HG02981 (cell line): ENCODE measurements at regions not wholly inside any gene's neighbourhood (a gene's known extent, or its start where the extent isn't known, plus 50 kb on each side); places are given as distances from the start of the nearest gene placed in this dataset.

ENCODE experiments used
- ATAC-seq: cut with Tn5 transposase; IDR thresholded peaks from one replicate; pipeline ENCODE4 v1.9.1; 2021; ENCODE audit warnings: mild to moderate bottlenecking, moderate library complexity; ENCODE audit not compliant: unreplicated experiment

DNA sequence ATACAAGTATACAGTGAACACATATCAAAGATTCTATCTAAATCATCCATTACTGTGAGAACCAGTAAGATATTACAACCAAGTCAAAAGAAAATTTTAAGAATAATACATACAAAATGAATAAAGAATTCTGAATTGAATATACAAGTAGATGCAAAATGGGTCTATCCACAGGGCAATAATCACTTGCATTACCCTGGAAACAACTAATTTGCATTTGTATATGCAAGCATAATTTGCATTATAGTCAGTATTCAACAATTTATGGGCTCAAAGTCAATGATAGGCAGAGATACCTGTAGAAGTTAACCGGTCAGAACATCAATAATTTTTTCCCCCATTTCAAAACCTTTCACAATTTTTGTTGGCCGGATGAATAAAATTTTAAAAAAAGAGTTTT, 512.2 kb upstream of the ALCAM start:
- ATAC-seq, result no peak

DNA sequence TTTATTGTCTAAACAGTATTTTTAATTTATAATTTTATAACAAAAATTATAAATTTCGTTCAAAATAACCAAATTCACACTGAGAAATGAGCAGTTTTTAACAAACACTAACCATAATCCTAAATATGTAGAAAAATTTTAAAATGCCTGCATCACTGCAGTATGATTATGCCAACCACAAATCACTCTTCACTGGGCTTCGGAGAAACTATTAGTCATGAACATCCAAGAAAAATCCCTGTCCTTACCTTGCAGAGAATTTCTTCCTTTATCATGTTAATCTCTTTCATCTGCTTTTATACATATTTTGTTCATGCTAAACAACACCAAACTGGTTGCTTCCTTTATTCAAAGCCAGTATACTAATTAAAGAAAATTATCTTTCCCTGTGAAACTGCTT, 511.0 kb upstream of the ALCAM start:
- no peak for ATAC-seq

DNA sequence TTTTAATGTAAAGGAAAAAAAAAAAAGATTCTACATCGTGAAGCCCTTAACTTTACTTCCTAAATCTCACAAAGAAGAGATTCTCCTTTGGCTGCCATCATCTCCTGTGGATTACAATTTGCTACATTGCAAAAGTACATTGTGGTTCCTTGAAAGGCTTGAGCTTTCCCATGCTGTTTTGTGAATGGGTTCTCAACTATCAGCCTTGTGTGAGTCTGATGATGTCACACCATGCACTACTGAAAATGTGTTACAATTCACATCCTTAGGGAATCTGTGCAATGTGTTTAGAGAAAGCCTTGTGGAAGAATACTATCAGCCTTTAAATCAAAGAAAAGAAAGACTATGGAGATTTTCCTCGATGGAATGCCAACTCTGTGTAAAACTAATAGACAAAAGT, 510.0 kb upstream of the ALCAM start:
- no peak for ATAC-seq

DNA sequence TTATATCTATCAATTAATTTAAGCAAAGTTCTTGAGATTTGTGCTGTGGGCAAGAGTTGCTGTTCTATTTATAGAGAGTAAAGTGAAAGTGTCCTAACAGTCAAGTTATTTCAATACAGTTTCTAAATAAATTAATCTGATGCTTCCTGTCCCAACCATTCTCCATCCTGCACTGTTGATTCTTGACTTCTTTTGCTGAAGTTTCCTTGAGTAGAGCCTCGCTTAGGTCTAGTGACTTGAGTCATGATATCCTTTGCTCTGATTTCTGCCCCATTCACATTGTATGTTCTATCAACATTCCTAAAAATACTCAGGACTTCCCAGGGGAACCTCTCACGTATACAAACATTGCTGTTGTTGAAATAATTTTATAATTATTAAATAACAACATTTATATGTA, 498.4 kb upstream of the ALCAM start:
- no peak for ATAC-seq

DNA sequence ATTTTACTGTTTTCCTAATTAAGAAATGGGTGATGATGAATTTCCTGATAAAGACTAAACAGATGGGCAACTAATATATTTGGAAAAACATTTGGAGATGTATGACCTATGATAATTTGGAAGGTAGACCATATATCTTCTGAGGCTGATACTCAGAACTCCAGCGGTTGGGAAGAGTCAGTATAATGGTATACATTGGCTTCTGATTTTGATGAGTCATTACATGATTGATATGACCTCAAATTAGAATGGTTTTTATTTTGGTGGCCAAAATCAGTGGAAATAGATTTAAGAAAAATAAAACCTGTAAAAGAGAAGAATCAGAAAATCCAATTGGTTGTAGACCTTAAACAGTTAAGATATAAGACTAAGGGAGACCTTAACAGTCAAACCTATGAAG, 496.4 kb upstream of the ALCAM start:
- no peak for ATAC-seq

DNA sequence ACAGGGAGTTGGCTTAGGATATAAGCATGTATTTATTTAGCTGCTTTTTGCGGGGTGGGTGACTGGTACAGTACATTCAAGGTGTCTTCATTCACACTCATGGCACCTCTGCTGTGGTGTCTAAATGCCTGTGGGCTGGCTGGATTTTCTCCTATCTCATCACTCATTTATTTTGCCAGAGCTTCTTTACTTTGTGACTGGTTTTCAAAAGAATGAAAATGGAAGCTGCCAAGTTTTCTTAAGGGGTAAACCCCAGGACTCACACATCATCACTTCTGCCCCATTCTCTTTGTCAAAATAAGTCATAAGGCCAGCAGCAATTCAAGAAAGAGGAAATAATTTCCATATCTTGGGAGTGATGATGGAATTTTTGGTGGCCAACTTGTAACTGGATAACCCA, 493.4 kb upstream of the ALCAM start:
- ATAC-seq, result no peak

DNA sequence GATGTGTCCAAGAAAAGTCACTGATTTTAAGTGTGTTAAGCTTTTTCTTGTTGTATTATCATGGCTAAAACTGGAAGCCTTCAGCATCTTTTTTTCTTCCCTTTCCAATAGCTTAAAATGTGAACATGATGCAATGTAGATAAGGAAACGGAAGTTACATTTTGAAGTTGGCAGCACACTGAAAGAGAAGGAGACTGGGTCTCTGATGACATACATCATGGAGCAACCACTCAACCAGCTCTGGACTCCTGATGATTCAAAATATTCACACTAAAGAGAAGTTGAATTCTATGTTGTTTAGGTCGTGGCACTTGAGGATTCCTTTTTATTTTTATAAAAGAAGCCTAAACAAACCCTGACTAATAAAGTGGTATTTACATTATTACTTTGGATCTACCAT, 488.3 kb upstream of the ALCAM start:
- no peak for ATAC-seq

DNA sequence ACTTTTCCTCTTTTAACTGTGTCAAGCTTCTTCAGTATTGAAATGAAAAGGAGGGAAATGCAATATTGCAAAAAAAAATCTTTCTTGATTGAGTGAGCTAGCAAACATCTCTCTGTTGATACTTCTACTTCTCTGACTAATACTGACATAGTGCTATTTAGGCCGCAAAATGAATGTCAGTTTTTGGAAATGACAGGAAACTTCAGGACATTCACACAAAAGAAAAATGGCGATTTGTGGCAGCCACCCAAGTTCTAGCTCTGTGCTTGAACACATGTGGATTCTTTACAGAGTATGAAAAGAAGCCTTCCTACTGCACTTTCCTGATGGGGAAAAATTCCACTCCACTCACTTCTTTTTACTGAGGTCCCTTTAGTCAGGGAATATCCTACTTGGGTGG, 486.8 kb upstream of the ALCAM start:
- ATAC-seq, result no peak

DNA sequence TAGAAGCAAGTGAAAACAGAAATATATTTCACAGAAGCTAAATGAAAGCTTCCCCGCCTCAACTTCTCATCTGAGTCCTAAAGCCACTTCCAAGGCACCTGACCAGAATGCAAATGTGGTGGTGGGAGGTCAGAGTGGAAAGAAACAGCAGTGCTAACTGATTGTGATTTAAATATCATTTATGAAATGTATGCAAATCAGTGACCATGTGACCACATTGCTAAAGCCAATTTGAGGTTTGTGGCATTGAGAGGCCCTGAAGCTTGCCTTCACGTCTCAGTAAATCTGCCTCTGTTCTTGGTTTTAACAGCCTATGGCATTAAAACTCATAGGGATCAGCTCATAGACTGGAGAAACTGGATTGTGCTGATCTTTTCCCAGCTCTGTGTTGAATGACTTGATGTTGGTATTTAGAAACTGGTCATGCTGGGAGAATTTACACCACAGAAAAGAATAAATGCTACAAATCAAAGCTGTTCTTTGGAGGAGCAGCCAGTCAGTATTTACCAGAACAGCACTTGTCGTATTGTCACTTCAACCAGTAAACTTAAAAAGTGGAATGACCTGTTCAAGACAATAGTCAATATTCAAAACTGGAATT, 481.4 kb upstream of the ALCAM start:
- peak; percentile 54 for ATAC-seq

DNA sequence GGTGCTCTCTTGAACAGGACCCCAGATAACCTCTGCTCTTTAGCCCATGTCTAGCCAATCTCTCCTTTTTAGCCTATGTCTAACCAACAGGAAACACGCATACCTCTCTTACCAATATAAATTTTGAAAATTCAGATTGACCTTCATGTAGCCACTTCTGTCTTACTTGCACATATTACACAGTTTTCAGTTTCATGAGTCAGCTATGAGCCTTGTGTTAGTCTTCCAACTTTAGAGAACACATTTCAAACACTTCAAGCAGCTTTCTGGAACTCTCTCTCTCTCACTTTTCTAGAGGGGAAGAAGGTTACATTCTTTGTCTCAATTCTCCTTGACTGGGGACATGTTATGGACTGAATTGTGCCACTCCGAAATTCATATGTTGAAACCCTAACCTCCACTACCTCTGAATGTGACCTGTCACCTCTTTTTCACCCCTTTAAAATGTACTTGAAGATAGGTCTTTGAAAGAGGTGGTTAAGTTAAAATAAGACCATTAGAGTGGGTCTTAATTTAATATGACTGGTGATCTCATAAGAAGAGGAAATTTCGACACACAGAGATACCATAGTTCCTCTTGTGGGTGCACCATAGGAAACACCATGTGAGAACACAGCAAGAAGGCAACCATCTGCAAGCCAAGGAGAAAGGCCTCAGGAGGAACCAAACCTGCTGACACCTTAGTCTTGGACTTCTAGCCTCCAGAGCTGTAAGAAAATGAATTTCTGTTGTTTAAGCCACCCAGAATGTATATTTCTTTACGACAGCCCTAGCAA, 480.3 kb upstream of the ALCAM start:
- no peak for ATAC-seq

DNA sequence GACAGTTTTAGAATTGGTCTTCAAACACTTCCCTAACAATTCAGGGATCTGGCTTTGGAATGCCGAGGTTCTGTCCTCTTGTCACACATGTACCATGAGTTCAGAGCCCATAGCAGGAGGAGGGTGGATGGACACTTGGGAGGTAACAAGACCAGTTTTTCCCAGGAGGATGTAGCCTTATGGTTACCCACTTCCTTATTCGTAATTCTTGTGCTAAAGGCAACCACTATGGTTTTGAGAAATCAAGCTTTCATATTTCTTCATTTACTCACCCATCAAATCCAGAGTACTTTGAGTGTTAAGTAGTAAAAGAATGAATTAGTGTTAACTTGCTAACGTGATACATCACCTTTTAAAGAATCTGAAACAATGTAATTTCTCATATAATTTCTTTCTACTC, 479.6 kb upstream of the ALCAM start:
- no peak for ATAC-seq

DNA sequence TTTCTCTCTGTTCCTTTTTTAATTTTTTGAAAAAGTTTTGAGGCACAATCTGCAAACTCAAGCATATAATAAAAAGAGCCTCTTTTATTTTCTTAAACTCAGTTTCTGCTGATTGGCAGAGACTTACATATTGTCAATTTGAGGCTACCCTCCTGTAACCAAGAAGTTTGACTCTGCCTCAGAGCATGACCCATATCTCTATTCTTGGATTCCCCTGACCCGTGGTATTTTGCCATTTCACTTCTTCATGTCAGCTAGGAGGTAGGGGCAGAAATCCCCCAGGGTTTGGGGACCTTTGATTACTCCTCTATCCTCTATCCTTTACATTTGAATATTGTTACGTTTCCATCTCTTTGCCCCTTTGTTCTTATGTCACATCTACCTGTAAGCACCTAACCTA, 479.1 kb upstream of the ALCAM start:
- no peak for ATAC-seq

DNA sequence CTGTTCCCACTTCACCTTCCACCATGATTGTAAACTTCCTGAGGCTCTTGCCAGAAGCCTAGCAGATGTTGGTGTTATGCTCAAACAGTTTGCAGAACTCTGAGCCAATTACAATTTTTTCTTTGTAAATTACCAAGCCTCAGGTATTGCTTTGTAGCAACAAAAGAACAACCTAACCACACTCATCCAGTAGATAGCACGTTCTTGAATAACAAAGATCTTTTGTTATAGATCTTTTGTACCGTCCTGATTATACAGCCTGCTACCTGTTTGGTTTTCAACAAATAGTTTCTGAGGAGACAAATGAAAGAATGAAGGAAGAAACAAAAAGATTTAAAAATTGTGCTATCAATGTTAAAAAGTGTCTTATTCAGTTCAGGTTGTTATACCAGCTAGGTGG, 474.7 kb upstream of the ALCAM start:
- ATAC-seq, result no peak

DNA sequence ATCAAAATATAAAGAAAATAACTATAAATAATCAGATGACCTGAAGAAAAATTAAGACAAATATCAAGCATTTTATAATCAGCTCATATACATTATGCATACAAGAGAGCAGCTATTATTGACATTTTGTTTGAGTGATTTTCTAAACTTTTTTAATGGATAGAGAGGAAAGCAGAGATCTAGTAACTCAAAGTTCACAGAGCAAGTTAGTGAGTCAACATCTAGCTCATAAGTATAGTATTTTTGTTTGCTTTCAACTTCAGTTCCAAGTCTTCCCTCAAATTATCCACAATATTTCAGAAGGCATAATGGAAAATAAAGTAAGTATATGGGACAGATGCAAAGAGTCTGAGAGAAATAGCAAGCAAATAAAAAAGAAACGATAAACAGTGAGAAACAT, 470.1 kb upstream of the ALCAM start:
- no peak for ATAC-seq

DNA sequence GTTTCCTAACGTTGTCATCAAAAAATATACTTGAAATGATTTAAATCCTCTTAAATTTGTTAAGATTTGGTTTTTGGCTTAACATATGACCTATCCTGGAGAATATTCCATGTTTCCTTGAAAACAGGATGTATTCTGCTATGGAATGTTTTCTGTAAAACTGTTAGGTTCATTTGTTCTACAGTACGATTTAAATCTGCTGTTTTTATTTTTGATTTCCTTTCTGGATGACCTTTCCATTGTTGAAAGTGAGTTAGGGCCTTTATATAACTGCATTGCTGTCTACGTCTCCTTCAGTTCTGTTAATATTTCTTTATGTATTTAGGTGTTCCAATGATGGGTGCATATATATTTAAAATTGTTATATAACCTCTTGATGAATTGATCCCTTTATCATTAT, 465.3 kb upstream of the ALCAM start:
- ATAC-seq, result no peak

DNA sequence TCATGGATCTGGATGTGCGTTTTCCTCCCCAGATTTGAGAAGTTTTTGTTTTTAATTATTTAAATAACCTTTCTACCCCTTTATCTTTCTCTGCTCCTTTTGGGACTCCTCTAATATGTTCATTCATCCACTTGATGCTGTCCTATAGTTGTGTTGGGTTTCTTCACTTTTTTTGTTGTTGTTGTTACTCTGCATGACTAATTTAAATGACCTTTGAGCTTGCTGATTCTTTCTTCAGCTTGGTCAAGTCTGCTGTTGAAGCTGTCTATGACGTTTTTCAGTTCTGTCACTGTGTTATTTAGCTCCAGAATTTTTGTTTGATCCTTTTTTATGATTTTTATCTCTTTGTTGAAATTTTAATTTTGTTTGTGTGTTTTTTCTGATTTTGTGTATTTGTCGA, 463.6 kb upstream of the ALCAM start:
- no peak for ATAC-seq

DNA sequence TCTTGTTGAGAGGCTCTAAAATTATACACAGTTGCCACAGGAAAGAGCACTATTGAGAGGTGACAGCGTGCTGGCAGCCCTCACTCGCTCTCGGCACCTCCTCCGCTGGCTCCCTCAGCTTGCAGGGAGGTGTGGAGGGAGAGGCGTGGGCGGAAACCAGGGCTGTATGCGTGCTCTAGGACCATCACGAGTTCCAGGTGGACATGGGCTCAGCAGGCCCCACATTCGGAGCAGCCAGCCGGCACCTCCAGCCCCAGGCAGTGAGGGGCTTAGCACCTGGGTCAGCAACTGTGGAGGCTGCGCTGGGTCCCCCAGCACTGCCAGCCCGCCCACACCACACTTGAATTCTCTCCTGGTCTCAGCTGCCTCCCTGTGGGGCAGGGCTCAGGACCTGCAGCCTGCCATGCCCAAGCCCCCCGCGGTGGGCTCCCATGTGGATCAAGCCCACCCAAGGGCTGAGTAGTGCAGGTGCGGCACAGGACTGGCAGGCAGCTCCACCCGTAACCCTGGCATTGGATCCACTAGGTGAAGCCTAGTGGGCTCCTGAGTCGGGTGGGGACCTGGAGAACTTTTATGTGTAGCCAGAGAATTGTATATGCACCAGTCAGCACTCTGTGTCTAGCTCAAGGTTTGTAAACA, 460.6 kb upstream of the ALCAM start:
- ATAC-seq, result no peak

DNA sequence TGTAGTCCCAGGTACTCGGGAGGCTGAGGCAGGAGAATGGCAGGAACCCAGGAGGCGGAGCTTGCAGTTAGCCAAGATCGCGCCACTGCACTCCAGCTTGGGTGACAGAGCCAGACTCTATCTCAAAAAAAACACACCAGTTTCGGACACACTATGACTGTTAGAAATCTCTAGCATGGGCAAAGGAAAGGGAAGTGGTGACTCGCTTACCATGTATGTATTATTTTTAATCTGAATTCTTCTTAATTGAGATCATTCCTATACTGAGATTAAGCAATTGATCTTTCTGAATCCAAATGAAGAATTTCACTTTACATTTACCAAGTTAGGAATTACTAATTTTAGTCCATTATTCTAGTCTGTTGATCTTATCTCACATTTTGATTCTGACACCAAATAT, 459.2 kb upstream of the ALCAM start:
- no peak for ATAC-seq

DNA sequence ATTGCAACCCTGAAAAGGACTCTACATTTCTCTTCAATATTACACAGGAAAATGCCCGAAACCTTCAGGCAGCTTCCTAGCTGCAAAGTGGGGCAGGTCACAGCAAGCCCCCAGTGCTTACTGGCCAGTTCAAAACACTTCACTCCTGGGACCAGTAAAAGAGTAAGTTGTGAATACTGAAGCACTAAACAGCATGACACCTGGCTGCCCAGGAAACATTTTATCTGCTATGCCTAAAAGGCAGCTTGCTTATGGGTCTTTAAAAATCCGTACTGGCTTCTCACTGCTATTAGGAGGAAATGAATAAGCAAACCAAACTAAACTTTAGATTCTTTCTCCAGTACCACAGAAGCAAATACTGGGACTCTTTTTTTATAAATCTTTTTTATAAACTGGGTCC, 457.9 kb upstream of the ALCAM start:
- no peak for ATAC-seq

DNA sequence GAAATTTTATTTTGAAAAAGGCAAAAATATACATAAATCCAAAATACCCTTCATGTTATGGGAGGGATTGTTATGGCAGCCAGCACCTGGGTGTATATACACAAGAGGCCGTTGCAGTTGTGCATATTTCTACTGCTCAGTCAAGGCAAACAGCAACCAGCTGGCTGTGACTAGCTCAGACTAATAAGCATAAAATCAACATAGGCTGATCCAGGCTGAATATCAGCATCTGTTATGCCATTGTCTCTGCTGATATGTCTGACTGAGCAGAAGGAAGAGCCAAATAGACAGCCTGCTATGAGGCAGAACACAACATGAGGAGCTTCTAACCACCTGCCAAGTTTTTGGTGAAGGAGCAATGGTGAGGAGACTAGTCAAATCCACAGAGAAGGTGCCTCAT, 457.5 kb upstream of the ALCAM start:
- no peak for ATAC-seq

DNA sequence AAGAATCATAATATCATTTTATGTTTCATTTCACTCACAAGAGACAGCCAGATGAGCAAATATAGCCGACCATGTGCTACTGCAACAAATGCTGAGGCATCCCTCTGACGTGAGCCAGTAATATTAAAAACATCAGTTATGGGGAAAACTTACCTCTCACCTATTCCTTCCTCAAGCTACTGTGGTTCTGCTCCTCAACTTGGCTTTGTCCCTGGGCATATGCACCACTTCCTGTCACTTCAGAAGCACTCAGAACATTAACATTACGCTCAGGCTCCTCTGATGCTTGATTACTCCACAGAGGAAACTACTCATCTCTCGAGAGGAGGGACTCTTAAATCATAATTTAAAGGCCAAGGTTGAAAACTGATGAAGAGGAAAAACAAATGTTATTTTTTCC, 457.0 kb upstream of the ALCAM start:
- ATAC-seq, result no peak

DNA sequence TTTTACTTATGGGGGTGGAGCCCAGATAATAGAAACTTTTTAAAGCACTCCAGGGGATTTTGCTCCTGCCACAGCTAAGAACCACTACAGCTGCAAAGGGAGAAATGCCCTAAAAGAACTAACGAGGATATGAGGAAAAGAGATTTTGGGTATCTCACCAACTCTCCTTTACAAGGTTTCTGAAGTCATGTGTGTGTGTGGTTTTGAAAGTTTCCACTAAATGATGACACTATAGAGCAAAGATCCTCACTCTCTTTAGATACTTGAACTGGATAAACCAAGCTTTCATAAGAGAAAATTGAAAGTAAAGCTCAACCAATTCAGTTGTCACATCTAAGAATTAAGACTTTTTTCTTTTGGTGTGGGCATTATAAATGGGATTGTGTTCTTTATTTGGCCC, 455.3 kb upstream of the ALCAM start:
- ATAC-seq, result no peak

DNA sequence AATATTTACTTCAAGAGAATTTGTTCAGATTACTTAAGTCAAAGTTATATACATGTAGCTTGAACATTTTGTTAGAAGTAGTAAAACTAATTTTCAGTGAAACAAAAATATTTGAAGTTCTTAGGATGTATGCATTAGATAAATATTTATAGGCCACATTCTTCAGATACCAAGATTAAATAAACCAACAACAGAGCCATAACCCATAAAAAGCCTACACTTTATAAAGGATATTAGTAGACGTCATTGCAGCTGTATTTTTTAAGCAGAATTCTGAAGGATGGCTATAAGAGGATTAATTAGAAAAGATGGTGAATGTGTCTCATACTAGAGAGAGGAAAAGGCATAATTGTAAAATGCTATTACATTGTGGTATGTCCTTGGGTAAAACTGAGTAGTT, 449.7 kb upstream of the ALCAM start:
- no peak for ATAC-seq
